ENCODE measurements at regions not wholly inside any gene's neighbourhood (a gene's known extent, or its start where the extent isn't known, plus 50 kb on each side); places are given as distances from the start of the nearest gene placed in this dataset.
"Not testable (repeated sequence)": the region's sequence is repeated elsewhere in the genome, so short reads cannot be mapped to it uniquely, and the experiment has no call there.

GRCh38 chr3:110575702-110576101, 495.9 kb upstream of the NECTIN3 start:
- DNase-seq, result no peak

- no peak for DNase-seq
Observed at GRCh38 chr3:110576960-110577359, 494.7 kb upstream of the NECTIN3 start.

- no peak for DNase-seq
Observed at GRCh38 chr3:110577854-110578253, 493.8 kb upstream of the NECTIN3 start.

GRCh38 chr3:110579840-110580550, 491.6 kb upstream of the NECTIN3 start:
- no peak for DNase-seq

GRCh38 chr3:110583373-110583935, 488.2 kb upstream of the NECTIN3 start:
- DNase-seq, result no peak

GRCh38 chr3:110588906-110589305, 482.7 kb upstream of the NECTIN3 start:
- DNase-seq, result no peak

- no peak for DNase-seq
Observed at GRCh38 chr3:110589341-110589740, 482.3 kb upstream of the NECTIN3 start.

GRCh38 chr3:110593749-110594148, 477.9 kb upstream of the NECTIN3 start:
- no peak for DNase-seq

GRCh38 chr3:110598847-110599490, 472.6 kb upstream of the NECTIN3 start:
- no peak for DNase-seq

GRCh38 chr3:110608566-110608965, 463.1 kb upstream of the NECTIN3 start:
- no peak for DNase-seq

GRCh38 chr3:110612045-110612444, 459.6 kb upstream of the NECTIN3 start:
- DNase-seq, result no peak

- DNase-seq, result no peak
Observed at GRCh38 chr3:110614186-110614585, 457.4 kb upstream of the NECTIN3 start.

GRCh38 chr3:110615454-110615853, 456.2 kb upstream of the NECTIN3 start:
- DNase-seq, result no peak

- DNase-seq, result no peak
Observed at GRCh38 chr3:110618512-110619226, 452.9 kb upstream of the NECTIN3 start.

- no peak for DNase-seq
Observed at GRCh38 chr3:110620118-110620517, 451.5 kb upstream of the NECTIN3 start.

- DNase-seq, result no peak
Observed at GRCh38 chr3:110623571-110623970, 448.0 kb upstream of the NECTIN3 start.

GRCh38 chr3:110624576-110624975, 447.0 kb upstream of the NECTIN3 start:
- no peak for DNase-seq

- DNase-seq, result no peak
Observed at GRCh38 chr3:110625201-110625747, 446.3 kb upstream of the NECTIN3 start.

- DNase-seq, result not testable (repeated sequence)
Observed at GRCh38 chr3:110626652-110627111, 444.9 kb upstream of the NECTIN3 start.

- no peak for DNase-seq
Observed at GRCh38 chr3:110628650-110629301, 442.8 kb upstream of the NECTIN3 start.

- DNase-seq, result no peak
Observed at GRCh38 chr3:110629917-110630316, 441.7 kb upstream of the NECTIN3 start.

GRCh38 chr3:110644203-110644602, 427.4 kb upstream of the NECTIN3 start:
- DNase-seq, result no peak

GRCh38 chr3:110646055-110646454, 425.6 kb upstream of the NECTIN3 start:
- no peak for DNase-seq

Measured in NCI-H1436 treated with DMSO at 0.1 percent for 48 hours (cell line).